Mesothelial cell of epicardium (in vitro differentiated cells): ENCODE measurements at regions not wholly inside any gene's neighbourhood (a gene's known extent, or its start where the extent isn't known, plus 50 kb on each side); places are given as distances from the start of the nearest gene placed in this dataset.

Experiments
- DNase-seq, 2 experiments: peaks; one replicate each; pipeline ENCODE4 v3.0.0; 2021; ENCODE audit warnings: low spot score in 2 of 2; ENCODE audit not compliant: unreplicated experiment in 2 of 2
- H3K27ac Mint-ChIP-seq: 2 replicates; pipeline ENCODE4 v1.8.0; 2021; ENCODE audit warnings: mixed read lengths
- H3K27me3 Mint-ChIP-seq: 2 replicates; pipeline ENCODE4 v1.8.0; 2021; ENCODE audit warnings: low read depth, mixed read lengths
- H3K36me3 Mint-ChIP-seq: 2 replicates; pipeline ENCODE4 v1.8.0; 2021; ENCODE audit warnings: mixed read lengths
- H3K4me1 Mint-ChIP-seq: 2 replicates; pipeline ENCODE4 v1.8.0; 2021; ENCODE audit warnings: mixed read lengths
- H3K4me3 Mint-ChIP-seq: 2 replicates; pipeline ENCODE4 v1.8.0; 2021; ENCODE audit warnings: mild to moderate bottlenecking, moderate library complexity, mixed read lengths
- H3K9me3 Mint-ChIP-seq: 2 replicates; pipeline ENCODE4 v1.8.0; 2021; ENCODE audit warnings: mixed read lengths
- CTCF ChIP-seq: fragments of 200-600 bp; sonication (generic); IDR thresholded peaks from one replicate; pipeline ENCODE4 v1.5.0; 2021; ENCODE audit warnings: antibody characterized with exemption; ENCODE audit not compliant: unreplicated experiment

- Mint-ChIP-seq H3K27ac (no peak overlapping the region), H3K36me3 (peaks cover 15% of the 10 kb centered on the region), H3K9me3 (peaks cover 50% of the 10 kb centered on the region), H3K27me3 (no peaks in the 10 kb centered on the region), H3K4me1 (peaks cover 2% of the 10 kb centered on the region), H3K4me3 (no peak overlapping the region)
- no peak for DNase-seq
- TF ChIP-seq CTCF = no peak
Observed at GRCh38 chr2:189360861-189361260, 80.4 kb upstream of the WDR75 start.

GRCh38 chr2:189362283-189362682, 79.0 kb upstream of the WDR75 start:
- no peak for TF ChIP-seq CTCF
- Mint-ChIP-seq H3K9me3 (peaks cover 45% of the 10 kb centered on the region), H3K4me1 (peaks cover 6% of the 10 kb centered on the region), H3K4me3 (no peak overlapping the region), H3K36me3 (peaks cover 12% of the 10 kb centered on the region), H3K27ac (no peak overlapping the region), H3K27me3 (no peaks in the 10 kb centered on the region)
- no peak for DNase-seq

GRCh38 chr2:189363559-189363958, 77.7 kb upstream of the WDR75 start:
- peaks cover 10% of the 10 kb centered on the region for H3K36me3 Mint-ChIP-seq
- H3K27ac Mint-ChIP-seq = no peak overlapping the region
- no peak for DNase-seq

GRCh38 chr2:189364607-189365006, 76.7 kb upstream of the WDR75 start:
- no peak overlapping the region for H3K4me3 Mint-ChIP-seq
- H3K27ac Mint-ChIP-seq = no peak overlapping the region
- no peak for TF ChIP-seq CTCF
- H3K4me1 Mint-ChIP-seq = peaks cover 6% of the 10 kb centered on the region
- peaks cover 25% of the 10 kb centered on the region for H3K9me3 Mint-ChIP-seq
- no peaks in the 10 kb centered on the region for H3K27me3 Mint-ChIP-seq
- H3K36me3 Mint-ChIP-seq = peaks cover 6% of the 10 kb centered on the region
- no peak for DNase-seq

More at GRCh38 chr2:189363559-189363958, 77.7 kb upstream of the WDR75 start:
- Mint-ChIP-seq H3K4me1 (peaks cover 6% of the 10 kb centered on the region), H3K27me3 (no peaks in the 10 kb centered on the region), H3K9me3 (peaks cover 36% of the 10 kb centered on the region), H3K4me3 (no peak overlapping the region)
- no peak for TF ChIP-seq CTCF

- Mint-ChIP-seq H3K4me3 (no peak overlapping the region), H3K27ac (peak overlapping the region; percentile 11), H3K4me1 (peaks cover 6% of the 10 kb centered on the region)
Observed at GRCh38 chr2:189366349-189366748, 74.9 kb upstream of the WDR75 start.

More at GRCh38 chr2:189366349-189366748, 74.9 kb upstream of the WDR75 start:
- Mint-ChIP-seq H3K36me3 (no peaks in the 10 kb centered on the region), H3K27me3 (no peaks in the 10 kb centered on the region), H3K9me3 (peaks cover 12% of the 10 kb centered on the region)
- no peak for TF ChIP-seq CTCF
- no peak for DNase-seq
